Suppressor macrophage treated with lipopolysaccharide for 1 hour (primary cell): ENCODE measurements at regions not wholly inside any gene's neighbourhood (a gene's known extent, or its start where the extent isn't known, plus 50 kb on each side); places are given as distances from the start of the nearest gene placed in this dataset.
"Not testable (repeated sequence)": the region's sequence is repeated elsewhere in the genome, so short reads cannot be mapped to it uniquely, and the experiment has no call there.

ENCODE experiments used
- DNase-seq, 3 donors: peaks; one replicate each; pipeline ENCODE4 v3.0.0-alpha.2; 2020 to 2022

DNA sequence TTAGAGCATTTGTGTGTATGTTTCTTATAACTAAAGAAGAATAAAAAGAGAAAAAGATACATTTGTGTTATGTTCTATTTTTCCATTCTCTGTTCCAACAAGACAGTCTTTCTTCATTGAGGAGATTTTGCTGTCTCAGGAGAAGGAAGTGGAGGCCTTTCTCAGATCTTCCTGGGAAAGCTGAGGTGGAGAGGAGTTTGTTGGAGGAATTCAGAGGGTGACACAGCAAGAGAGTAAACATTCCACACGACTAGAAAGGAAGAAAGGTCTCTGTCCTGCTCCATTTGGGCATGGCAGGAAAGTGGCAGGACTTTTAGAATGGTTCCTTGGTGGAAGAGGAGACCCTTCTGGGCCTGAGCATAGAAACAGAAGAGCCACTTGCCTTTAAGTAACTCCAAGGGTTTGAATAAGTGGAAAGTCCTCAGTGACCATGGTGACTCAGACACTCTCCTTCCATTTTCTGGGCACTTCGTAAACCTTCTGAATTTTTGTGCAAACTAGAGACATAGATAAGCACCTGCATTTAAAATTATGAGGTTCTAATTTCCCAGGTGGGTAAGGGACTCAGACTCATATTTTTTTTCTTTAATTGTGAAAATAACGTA, 52.3 kb upstream of the COL5A2 start:
- no peak for DNase-seq

- DNase-seq = no peak
Observed at GRCh38 chr2:189232759-189233406, 53.3 kb upstream of the COL5A2 start.

- no peak for DNase-seq
Observed at GRCh38 chr2:189233527-189233926, 54.0 kb upstream of the COL5A2 start.

DNA sequence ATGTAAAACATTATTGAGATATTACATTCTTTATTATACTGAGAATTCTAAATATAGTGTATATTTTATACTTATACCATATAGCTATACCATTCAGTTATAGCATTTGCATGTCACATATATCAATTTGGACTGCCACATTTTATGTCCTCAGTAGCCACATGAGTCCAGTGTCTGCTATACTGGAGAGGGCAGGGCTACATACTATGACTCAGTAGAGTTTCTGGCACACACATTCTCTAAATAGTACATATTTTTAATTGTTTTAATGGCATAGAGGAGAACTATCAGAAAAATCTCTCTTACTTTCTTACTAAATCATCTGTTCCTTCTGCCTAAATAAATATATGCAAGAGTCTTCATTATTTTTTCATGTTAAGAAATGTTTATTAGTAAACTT, 55.4 kb upstream of the COL5A2 start:
- DNase-seq = no peak

DNA sequence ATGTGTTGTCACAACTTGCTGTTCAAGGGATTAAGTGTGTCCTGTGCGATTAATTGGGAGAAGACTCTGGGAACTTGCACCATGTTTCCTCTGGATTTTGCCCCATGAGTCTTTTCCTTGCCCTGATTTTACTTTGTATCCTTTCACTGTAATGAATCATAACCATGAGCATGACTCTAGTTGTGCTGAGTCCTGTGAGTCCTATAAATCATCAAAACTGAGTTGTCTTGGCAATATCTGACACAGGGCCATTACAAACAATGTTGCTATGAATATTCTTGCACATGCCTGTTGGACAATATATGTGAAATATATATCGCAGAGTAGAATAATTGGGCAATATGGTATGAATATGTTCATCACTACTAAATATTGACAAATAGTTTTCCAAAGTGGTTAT, 56.5 kb upstream of the COL5A2 start:
- no peak for DNase-seq

- no peak for DNase-seq
Observed at GRCh38 chr2:189238903-189239302, 59.3 kb upstream of the COL5A2 start.

- not testable (repeated sequence) for DNase-seq
Observed at GRCh38 chr2:189243843-189244242, 64.3 kb upstream of the COL5A2 start.

- DNase-seq = no peak
Observed at GRCh38 chr2:189247276-189247675, 67.7 kb upstream of the COL5A2 start.

GRCh38 chr2:189248141-189248540, 68.6 kb upstream of the COL5A2 start:
- no peak for DNase-seq

- no peak for DNase-seq
Observed at GRCh38 chr2:189249171-189249570, 69.6 kb upstream of the COL5A2 start.

- DNase-seq = no peak
Observed at GRCh38 chr2:189249901-189250300, 70.3 kb upstream of the COL5A2 start.

DNA sequence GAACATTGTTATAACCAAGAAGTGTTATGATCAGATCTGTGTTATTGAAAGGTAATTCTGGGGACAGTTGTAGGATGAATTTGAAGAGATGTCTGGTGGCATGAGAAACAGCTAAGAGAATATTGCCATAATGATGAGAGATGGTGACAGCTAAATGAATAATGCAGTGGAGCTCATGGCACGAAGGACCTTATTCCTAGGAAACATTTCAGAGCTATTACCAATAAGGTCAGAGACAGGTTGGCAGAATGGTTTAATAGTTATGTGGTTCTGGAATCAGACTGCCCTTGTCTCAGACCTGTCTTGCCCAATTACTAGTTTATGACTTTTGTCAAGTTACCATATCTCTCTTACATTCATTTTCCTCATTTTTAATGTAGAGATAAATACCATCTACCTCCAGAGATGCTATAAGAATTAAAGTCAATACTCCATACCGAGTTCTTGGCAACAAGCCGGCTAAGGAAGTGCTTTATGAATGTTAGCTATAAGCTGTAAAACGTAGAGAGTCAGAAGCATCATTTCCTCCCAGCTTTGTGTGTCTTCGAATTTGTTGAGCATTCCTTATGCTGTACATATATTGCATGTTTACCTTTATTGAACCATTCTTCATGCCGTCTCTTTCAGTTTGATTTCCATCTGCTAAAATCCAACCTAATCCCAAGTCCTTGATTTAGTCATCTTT, 73.6 kb upstream of the COL5A2 start:
- DNase-seq = no peak

DNA sequence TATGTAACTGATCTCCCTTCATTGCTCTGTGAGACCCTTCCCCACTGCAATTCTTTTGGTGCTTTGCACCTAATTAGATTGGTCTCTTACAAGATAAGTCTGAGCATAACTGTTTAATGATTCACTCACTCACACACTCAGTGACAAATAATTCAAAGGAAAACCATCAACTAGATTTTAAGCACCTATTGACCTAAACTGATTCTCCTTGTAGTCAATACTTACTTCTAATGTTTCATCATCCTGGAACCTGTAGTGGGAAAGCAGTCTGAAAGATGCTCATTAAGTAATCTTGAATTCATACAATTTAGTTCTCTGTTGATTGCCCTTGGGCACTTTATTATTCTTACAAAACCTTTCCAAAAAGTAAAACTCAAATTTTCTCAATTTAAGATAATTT, 74.3 kb upstream of the COL5A2 start:
- no peak for DNase-seq

GRCh38 chr2:189254268-189254883, 74.8 kb upstream of the COL5A2 start:
- DNase-seq = no peak

DNA sequence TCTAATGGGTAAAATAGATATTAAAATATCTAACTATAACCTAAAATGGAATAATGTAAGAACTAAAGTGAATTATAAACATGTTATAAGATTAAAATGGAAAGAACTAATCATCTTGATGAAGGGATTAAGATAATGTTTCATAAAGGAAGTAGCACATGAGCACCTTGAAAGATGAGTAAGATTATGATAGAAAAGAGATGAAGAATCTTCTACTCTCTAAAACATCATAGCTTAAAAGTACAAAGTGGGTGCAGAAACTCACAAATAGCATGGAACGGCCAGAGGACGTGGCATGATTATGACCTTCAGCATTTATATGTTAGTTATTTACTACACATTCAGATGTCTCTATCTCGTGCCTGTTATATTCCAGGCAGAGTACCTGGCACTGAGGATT, 76.2 kb upstream of the COL5A2 start:
- no peak for DNase-seq

DNA sequence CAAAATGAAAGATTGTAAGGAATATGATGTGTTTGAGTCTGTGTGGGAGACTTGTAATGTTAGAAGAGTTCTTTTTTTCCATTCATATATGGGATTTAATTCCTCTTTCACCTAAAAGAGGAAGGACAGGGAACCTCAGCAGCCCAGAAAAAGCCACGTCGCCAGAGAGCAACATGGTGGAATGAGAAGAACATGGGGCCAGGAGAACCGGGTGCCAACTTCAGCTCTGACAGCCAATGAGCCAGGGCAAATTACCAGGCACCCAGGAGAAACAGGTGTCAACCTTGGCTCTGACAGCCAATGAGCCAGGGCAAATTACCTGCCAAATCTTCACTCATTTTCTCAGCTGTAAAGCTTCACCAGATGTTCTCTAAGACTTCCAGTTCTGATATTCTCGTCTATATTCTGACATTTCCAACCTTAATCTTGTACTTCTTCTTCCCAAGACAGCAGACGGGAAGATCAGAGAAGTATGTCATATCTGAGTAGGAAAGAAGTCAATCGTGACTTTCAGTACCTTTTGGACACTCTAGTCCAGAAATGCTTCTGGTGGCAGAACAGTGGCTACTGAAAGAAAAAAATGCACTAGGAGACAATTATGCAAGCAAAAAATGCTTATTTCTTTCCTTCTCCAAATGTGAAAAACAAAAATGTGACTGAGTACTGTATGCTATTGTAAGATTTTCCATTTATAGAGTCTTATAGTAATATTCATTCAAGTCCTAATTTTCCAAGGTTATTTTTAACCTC, 79.2 kb upstream of the COL5A2 start:
- DNase-seq = no peak

DNA sequence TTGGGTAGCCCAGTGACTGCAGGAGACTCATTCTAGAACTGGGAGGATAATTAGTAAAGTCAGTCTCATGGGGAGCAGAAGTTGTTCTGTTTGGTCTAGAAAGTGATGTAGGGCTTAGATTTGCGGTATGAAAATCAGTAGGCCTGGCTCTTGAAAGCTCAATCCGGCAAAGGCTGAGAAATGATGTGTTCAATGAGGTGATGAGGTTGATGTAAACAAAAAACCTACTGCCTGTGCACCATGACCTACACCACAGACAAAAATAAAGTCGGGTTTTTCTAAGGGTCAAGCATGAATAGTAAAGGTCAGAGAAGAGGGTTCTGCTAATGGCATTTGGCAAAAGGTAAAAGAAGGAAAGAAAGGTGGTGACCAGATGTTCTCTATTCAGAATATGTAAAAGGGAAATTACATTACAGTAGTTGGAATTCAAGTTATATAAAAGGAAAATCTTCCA, 80.8 kb upstream of the COL5A2 start:
- no peak for DNase-seq

DNA sequence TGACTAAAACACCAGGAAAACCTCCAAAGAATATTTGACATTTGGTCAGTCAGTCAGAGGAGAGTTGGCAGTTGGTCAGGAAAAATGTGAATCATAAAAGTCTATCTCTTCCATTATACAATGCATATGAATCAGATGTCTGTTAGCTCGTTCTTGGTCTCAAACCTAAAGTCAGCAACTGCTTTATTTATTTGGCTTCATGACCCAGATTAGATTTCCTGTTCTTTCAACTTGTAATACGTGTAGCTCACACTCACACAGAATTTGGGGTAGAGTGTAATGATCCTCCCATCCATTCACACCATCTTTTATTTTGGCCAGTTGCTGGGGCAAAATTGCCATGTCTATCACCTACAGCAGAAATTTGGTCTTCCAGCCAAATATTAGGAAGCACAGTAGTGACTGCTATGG, 81.9 kb upstream of the COL5A2 start:
- DNase-seq = no peak

- no peak for DNase-seq
Observed at GRCh38 chr2:189261916-189262315, 82.4 kb upstream of the COL5A2 start.

- no peak for DNase-seq
Observed at GRCh38 chr2:189265696-189266320, 86.2 kb upstream of the COL5A2 start.

GRCh38 chr2:189267491-189267890, 87.9 kb upstream of the COL5A2 start:
- DNase-seq = no peak

DNA sequence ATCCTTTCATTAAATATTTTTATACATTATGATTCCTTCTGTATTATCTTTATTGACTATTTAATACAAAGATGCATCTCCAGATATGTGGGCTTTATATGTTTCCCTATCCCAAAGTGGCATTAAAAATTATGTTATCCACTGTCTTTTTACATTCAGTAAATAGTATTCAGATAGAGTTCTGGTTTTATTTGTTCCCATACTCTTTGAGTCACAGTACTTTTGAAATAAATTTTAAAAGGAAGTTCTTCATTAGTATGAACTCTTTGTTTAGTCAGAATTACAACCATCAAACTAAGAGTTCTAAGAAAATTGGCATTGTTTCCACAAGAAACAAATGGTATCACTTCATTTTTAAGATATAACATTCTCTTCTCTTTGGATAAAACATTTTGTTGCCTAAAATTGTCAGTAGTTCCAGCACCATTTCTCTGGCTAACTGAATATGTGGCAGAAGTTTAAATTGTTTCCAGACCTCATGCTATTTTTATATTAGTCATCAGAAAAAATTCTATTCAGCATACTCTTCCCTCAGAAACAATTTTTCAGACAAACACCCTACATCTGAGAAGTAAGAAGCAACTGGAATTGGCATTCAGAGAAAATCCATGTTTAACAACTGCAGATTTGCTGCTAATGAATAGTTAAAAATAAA, 88.5 kb upstream of the COL5A2 start:
- no peak for DNase-seq
